H1 (cell line): ENCODE measurements at regions not wholly inside any gene's neighbourhood (a gene's known extent, or its start where the extent isn't known, plus 50 kb on each side); places are given as distances from the start of the nearest gene placed in this dataset.

ENCODE experiments used
- CTCF ChIA-PET: fragments of 300-600 bp; sonication (Branson Sonifier 250); formaldehyde crosslinking; loops from one replicate; lab custom pipeline; 2021; ENCODE audit not compliant: partially characterized antibody; lab: Charles Lee
- POLR2A ChIA-PET: fragments of 300-600 bp; sonication (Branson Sonifier 250); formaldehyde crosslinking; loops from one replicate; lab custom pipeline; 2021; ENCODE audit warnings: inconsistent platforms; ENCODE audit not compliant: partially characterized antibody; lab: Charles Lee
- DNase-seq, 2 experiments: peaks; one replicate each; pipeline versions ENCODE4 v3.0.0 to v3.0.0-alpha.2; 2010 to 2022; ENCODE audit warnings: low spot score in 2 of 2, low read depth in 1 of 2, mixed read lengths in 1 of 2
- FAIRE-seq: peaks from 2 replicates; lab custom pipeline; 2011; peaks lifted over from hg19 to GRCh38; lab: Jason Lieb, UNC
- H2AFZ ChIP-seq: 2 replicates; pipeline ENCODE4 v1.8.1; 2012; ENCODE audit warnings: low read length, inconsistent platforms
- H2AK5ac ChIP-seq: 2 replicates; pipeline ENCODE4 v1.6.1; 2013; ENCODE audit warnings: low read depth, low read length
- H2BK120ac ChIP-seq: replicated peaks from 2 replicates; pipeline ENCODE3; 2013; ENCODE audit warnings: low read depth, low read length, inconsistent platforms
- H2BK12ac ChIP-seq: 2 replicates; pipeline ENCODE4 v1.6.1; 2013; ENCODE audit warnings: low read depth, low read length
- H2BK15ac ChIP-seq: 2 replicates; pipeline ENCODE4 v1.6.1; 2013; ENCODE audit warnings: low read length
- H2BK20ac ChIP-seq: 2 replicates; pipeline ENCODE4 v1.6.1; 2013; ENCODE audit warnings: low read length
- H2BK5ac ChIP-seq: 2 replicates; pipeline ENCODE4 v1.6.1; 2013; ENCODE audit warnings: low read depth, low read length
- H3K14ac ChIP-seq: 2 replicates; pipeline ENCODE4 v1.6.1; 2013; ENCODE audit warnings: inconsistent platforms; ENCODE audit not compliant: insufficient read length
- H3K18ac ChIP-seq: 2 replicates; pipeline ENCODE4 v1.6.1; 2013; ENCODE audit warnings: low read length; ENCODE audit errors: extremely low read depth
- H3K23ac ChIP-seq: 2 replicates; pipeline ENCODE4 v1.6.1; 2013; ENCODE audit warnings: inconsistent platforms; ENCODE audit not compliant: insufficient read length
- H3K23me2 ChIP-seq: 2 replicates; pipeline ENCODE4 v1.6.1; 2013; ENCODE audit warnings: low read depth, low read length
- H3K27ac ChIP-seq: 2 replicates; pipeline ENCODE4 v1.6.1; 2011; ENCODE audit warnings: low read depth, low read length, inconsistent platforms
- H3K27me3 ChIP-seq, 4 experiments: replicated peaks in 1 of 4; 1 replicate in 1 of 4; 2 replicates in 3 of 4; pipeline versions ENCODE4 v1.6.1 to v1.8.1; 2011 to 2013; ENCODE audit warnings: low read length in 3 of 4, mild to moderate bottlenecking in 3 of 4, inconsistent platforms in 2 of 4, mixed read lengths in 2 of 4, moderate library complexity in 1 of 4; ENCODE audit not compliant: control insufficient read depth in 3 of 4, insufficient read depth in 3 of 4; ENCODE audit errors: extremely low read depth in 1 of 4
- H3K36me3 ChIP-seq, 4 experiments: 2 replicates each; pipeline versions ENCODE4 v1.6.1 to v1.8.1; 2011 to 2013; ENCODE audit warnings: mild to moderate bottlenecking in 4 of 4, low read length in 3 of 4, moderate library complexity in 2 of 4, control low read depth in 1 of 4, inconsistent platforms in 1 of 4; ENCODE audit not compliant: insufficient read depth in 4 of 4, control insufficient read depth in 2 of 4
- H3K4ac ChIP-seq: replicated peaks from 2 replicates; pipeline ENCODE3; 2013; ENCODE audit warnings: low read length, low read depth, mixed read lengths, inconsistent platforms; ENCODE audit not compliant: insufficient read length
- H3K4me1 ChIP-seq, 4 experiments: replicated peaks in 1 of 4; 1 replicate in 1 of 4; 2 replicates in 3 of 4; pipeline versions ENCODE4 v1.6.1 to v1.8.1; 2011 to 2013; ENCODE audit warnings: low read length in 3 of 4, inconsistent platforms in 2 of 4, mixed read lengths in 1 of 4; ENCODE audit not compliant: insufficient read depth in 4 of 4, control insufficient read depth in 3 of 4
- H3K4me2 ChIP-seq, 2 experiments: 2 replicates each; pipeline versions ENCODE4 v1.6.1 to v1.8.1; 2011 to 2013; ENCODE audit warnings: low read depth in 2 of 2, low read length in 2 of 2, control low read depth in 1 of 2, inconsistent platforms in 1 of 2, mild to moderate bottlenecking in 1 of 2; ENCODE audit not compliant: insufficient read depth in 1 of 2
- H3K4me3 ChIP-seq, 4 experiments: fragments of 200-600, 300-600 bp in 1 of 4; sonication (generic), shearing (Covaris generic), sonication (Bioruptor Twin) in 1 of 4; 2 replicates each; pipeline versions ENCODE4 v1.5.1 to v1.8.1; 2011 to 2016; ENCODE audit warnings: low read length in 4 of 4, low read depth in 3 of 4, control low read depth in 2 of 4, inconsistent platforms in 2 of 4, mild to moderate bottlenecking in 2 of 4, mixed read lengths in 1 of 4, moderate library complexity in 1 of 4; ENCODE audit not compliant: insufficient read depth in 2 of 4; ENCODE audit errors: extremely low read depth in 1 of 4
- H3K56ac ChIP-seq: replicated peaks from 2 replicates; pipeline ENCODE3; 2013; ENCODE audit warnings: low read depth, mild to moderate bottlenecking, mixed read lengths, low read length, inconsistent platforms; ENCODE audit not compliant: insufficient read length
- H3K79me1 ChIP-seq: 2 replicates; pipeline ENCODE4 v1.6.1; 2013; ENCODE audit warnings: low read depth, low read length, control low read depth
- H3K79me2 ChIP-seq, 2 experiments: 2 replicates each; pipeline versions ENCODE4 v1.6.1 to v1.8.1; 2012 to 2013; ENCODE audit warnings: low read length in 2 of 2, mild to moderate bottlenecking in 2 of 2, inconsistent platforms in 1 of 2; ENCODE audit not compliant: insufficient read depth in 2 of 2, control insufficient read depth in 1 of 2
- H3K9ac ChIP-seq, 4 experiments: replicated peaks in 1 of 4; 1 replicate in 1 of 4; 2 replicates in 3 of 4; pipeline versions ENCODE4 v1.6.1 to v1.8.1; 2011 to 2013; ENCODE audit warnings: low read depth in 3 of 4, low read length in 3 of 4, control low read depth in 2 of 4, mild to moderate bottlenecking in 2 of 4, moderate library complexity in 2 of 4, inconsistent platforms in 1 of 4; ENCODE audit errors: extremely low read depth in 1 of 4
- H3K9me3 ChIP-seq, 2 experiments: 2 replicates each; pipeline versions ENCODE4 v1.6.1 to v1.8.1; 2012 to 2013; ENCODE audit warnings: mild to moderate bottlenecking in 2 of 2, moderate library complexity in 2 of 2, control low read depth in 1 of 2, inconsistent platforms in 1 of 2, low read depth in 1 of 2, low read length in 1 of 2, mixed read lengths in 1 of 2; ENCODE audit not compliant: insufficient read depth in 2 of 2
- H4K20me1 ChIP-seq, 2 experiments: replicated peaks in 1 of 2; 2 replicates each; pipeline versions ENCODE3 to v1.8.1; 2011 to 2013; ENCODE audit warnings: inconsistent platforms in 2 of 2, low read length in 2 of 2, mild to moderate bottlenecking in 1 of 2; ENCODE audit not compliant: insufficient read depth in 2 of 2, control insufficient read depth in 1 of 2
- H4K5ac ChIP-seq: 2 replicates; pipeline ENCODE4 v1.6.1; 2013; ENCODE audit warnings: low read length, low read depth, mixed read lengths, inconsistent platforms; ENCODE audit not compliant: insufficient read length
- H4K8ac ChIP-seq: 2 replicates; pipeline ENCODE4 v1.8.0; 2013; ENCODE audit warnings: mild to moderate bottlenecking, moderate library complexity, low read length, inconsistent platforms; ENCODE audit not compliant: insufficient read depth; ENCODE audit errors: extremely low read depth
- H4K91ac ChIP-seq: replicated peaks from 2 replicates; pipeline ENCODE3; 2013; ENCODE audit warnings: low read length, mixed read lengths, inconsistent platforms; ENCODE audit not compliant: insufficient read length
- ASH2L ChIP-seq: fragments of 200-600, 300-600 bp; sonication (generic); IDR thresholded peaks from one replicate; pipeline ENCODE4 v1.7.1; 2017; ENCODE audit warnings: low read length
- ATF2 ChIP-seq: IDR thresholded peaks from 2 replicates; pipeline ENCODE4 v1.6.1; 2012; ENCODE audit warnings: low read length, inconsistent platforms
- CBX5 ChIP-seq: fragments of 300-800, 300-1000 bp; sonication (generic); IDR thresholded peaks from 2 replicates; pipeline ENCODE4 v1.7.1; 2016; ENCODE audit warnings: antibody characterized with exemption, low read length, low read depth
- CBX8 ChIP-seq: fragments of 300-800, 300-1000 bp; sonication (generic); IDR thresholded peaks from 2 replicates; pipeline ENCODE4 v1.7.1; 2016; ENCODE audit warnings: low read depth, low read length, borderline replicate concordance
- EZH2 ChIP-seq: fragments of 200-600 bp; sonication (generic); IDR thresholded peaks from 2 replicates; pipeline ENCODE4 v1.7.1; 2012; ENCODE audit warnings: low read depth, mild to moderate bottlenecking, moderate library complexity, low read length, inconsistent platforms; ENCODE audit not compliant: severe bottlenecking
- GTF2F1 ChIP-seq: IDR thresholded peaks from 2 replicates; pipeline ENCODE4 v1.6.1; 2012; ENCODE audit warnings: low read depth, low read length, improper control_type of control experiment, borderline replicate concordance
- NRF1 ChIP-seq: IDR thresholded peaks from 2 replicates; pipeline ENCODE4 v1.6.1; 2011; ENCODE audit warnings: mild to moderate bottlenecking, low read depth, low read length, improper control_type of control experiment
- RFX5 ChIP-seq: IDR thresholded peaks from 2 replicates; pipeline ENCODE4 v1.6.1; 2011; ENCODE audit warnings: low read depth, low read length, improper control_type of control experiment, borderline replicate concordance
- SIN3A ChIP-seq, 2 experiments: IDR thresholded peaks in 1 of 2; conservative IDR thresholded peaks in 1 of 2; 2 replicates each; pipeline ENCODE4 v1.6.1; 2011 to 2012; ENCODE audit warnings: low read length in 2 of 2, improper control_type of control experiment in 1 of 2, low read depth in 1 of 2, mild to moderate bottlenecking in 1 of 2
- SIRT6 ChIP-seq: IDR thresholded peaks from one replicate; pipeline ENCODE4 v1.7.1; 2012; ENCODE audit warnings: low read length, inconsistent platforms
- SIX5 ChIP-seq: IDR thresholded peaks from 2 replicates; pipeline ENCODE4 v1.6.1; 2011; ENCODE audit warnings: mild to moderate bottlenecking, low read depth, low read length
- SP4 ChIP-seq: IDR thresholded peaks from 2 replicates; pipeline ENCODE4 v1.6.1; 2012; ENCODE audit warnings: low read length, inconsistent platforms
- TBP ChIP-seq: IDR thresholded peaks from 2 replicates; pipeline ENCODE4 v1.6.1; 2011; ENCODE audit warnings: low read depth, low read length, improper control_type of control experiment
- TCF12 ChIP-seq: IDR thresholded peaks from 2 replicates; pipeline ENCODE4 v1.6.1; 2011; ENCODE audit warnings: low read depth, mild to moderate bottlenecking, low read length
- TEAD4 ChIP-seq: IDR thresholded peaks from 2 replicates; pipeline ENCODE4 v1.6.1; 2012; ENCODE audit warnings: low read depth, low read length, inconsistent platforms, mixed read lengths
- WGBS, 2 experiments: shearing (Covaris generic) in 1 of 2; methylation state at CpG; one replicate each; pipeline versions ENCODE4 v1.1.6 to v1.1.7; 2013 to 2015; ENCODE audit warnings: low lambda C conversion rate in 2 of 2, mixed read lengths in 2 of 2, inconsistent platforms in 1 of 2, low coverage in 1 of 2, missing lambda C conversion rate in 1 of 2; ENCODE audit not compliant: insufficient replicate concordance in 2 of 2, insufficient coverage in 1 of 2, insufficient read length in 1 of 2; ENCODE audit errors: extremely low coverage in 1 of 2, missing lambda C conversion rate in 1 of 2; 5-methylcytosine and 5-hydroxymethylcytosine counted together

GRCh38 chr4:124525524-124525923 lies 187.0 kb downstream of the ANKRD50 start:
- Histone ChIP-seq H2BK5ac (no peak overlapping the region), H3K56ac (no peak overlapping the region)
- CTCF ChIA-PET = no interaction called here
- no peak for TF ChIP-seq ATF2
- no peak for TF ChIP-seq CBX5
- no peak for TF ChIP-seq SP4
- no peak for TF ChIP-seq GTF2F1
- TF ChIP-seq CBX8 = no peak
- no peak for TF ChIP-seq ASH2L
- TF ChIP-seq RFX5 = no peak
- TF ChIP-seq TBP = no peak
- no peak for TF ChIP-seq NRF1
- TF ChIP-seq SIRT6 = no peak
- TF ChIP-seq TCF12 = no peak
- TF ChIP-seq SIN3A (conservative IDR thresholded peaks at IDR 0.05 in 1 of 2, IDR thresholded peaks at IDR 0.05 in 1 of 2; ENCODE audit: low read depth in 1 of 2, low read length in 2 of 2) = no peak
- no peak for TF ChIP-seq EZH2
- no peak for TF ChIP-seq TEAD4
- no peak for TF ChIP-seq SIX5

More at GRCh38 chr4:124525524-124525923, 187.0 kb downstream of the ANKRD50 start:
- Histone ChIP-seq H4K91ac (no peak overlapping the region), H3K23me2 (no peaks in the 10 kb centered on the region), H2BK120ac (no peak overlapping the region), H3K9me3 (no peaks in the 10 kb centered on the region), H3K27ac (no peak overlapping the region), H2BK15ac (no peak overlapping the region), H4K5ac (no peak overlapping the region), H2AFZ (no peak overlapping the region), H3K18ac (no peak overlapping the region), H3K4me3 (no peak overlapping the region), H4K20me1 (no peaks in the 10 kb centered on the region), H2BK12ac (no peak overlapping the region), H3K4me2 (no peak overlapping the region), H3K79me2 (no peaks in the 10 kb centered on the region), H3K23ac (no peak overlapping the region), H3K9ac (no peak overlapping the region), H3K36me3 (no peaks in the 10 kb centered on the region), H3K79me1 (no peaks in the 10 kb centered on the region), H3K4ac (no peak overlapping the region), H4K8ac (no peak overlapping the region), H3K14ac (no peak overlapping the region), H2BK20ac (no peak overlapping the region), H3K27me3 (no peaks in the 10 kb centered on the region), H3K4me1 (no peaks in the 10 kb centered on the region), H2AK5ac (no peak overlapping the region)
- FAIRE-seq (no peak), DNase-seq (no peak)
- 94% methylated on average over 4 of the region's 4 CpGs; no CpG with 5 or more reads in 1 of the 2 experiments for WGBS, 2 experiments
- POLR2A ChIA-PET = no interaction called here
